SK-N-SH treated with all-trans-retinoic acid at 6 μM for 48 hours (cell line): ENCODE measurements at regions not wholly inside any gene's neighbourhood (a gene's known extent, or its start where the extent isn't known, plus 50 kb on each side); places are given as distances from the start of the nearest gene placed in this dataset.

Source experiments
- ARNTL ChIP-seq: fragments of 450-650 bp; formaldehyde crosslinking; IDR thresholded peaks from 2 replicates; pipeline ENCODE4 v1.5.0; 2020; ENCODE audit warnings: low read depth, mild to moderate bottlenecking, moderate library complexity, borderline replicate concordance
- CREB5 ChIP-seq: fragments of 250-450 bp; sonication (Bioruptor Pico); IDR thresholded peaks from 2 replicates; pipeline ENCODE4 v1.5.1; 2020; ENCODE audit warnings: low read depth, mild to moderate bottlenecking, moderate library complexity
- TCF4 ChIP-seq: fragments of 250-450 bp; sonication (Bioruptor Pico); IDR thresholded peaks from 2 replicates; pipeline ENCODE4 v1.8.0; 2021; ENCODE audit warnings: mild to moderate bottlenecking, moderate library complexity, borderline replicate concordance
- TOX ChIP-seq: fragments of 250-450 bp; sonication (Bioruptor Pico); IDR thresholded peaks from 2 replicates; pipeline ENCODE4 v1.8.0; 2021; ENCODE audit warnings: mild to moderate bottlenecking, moderate library complexity, borderline replicate concordance
- ZFP3 ChIP-seq: fragments of 250-450 bp; sonication (Bioruptor Pico); IDR thresholded peaks from 2 replicates; pipeline ENCODE4 v1.5.0; 2020; ENCODE audit warnings: mild to moderate bottlenecking, moderate library complexity
- ZFP30 ChIP-seq: fragments of 450-650 bp; formaldehyde crosslinking; IDR thresholded peaks from 2 replicates; pipeline ENCODE4 v1.5.0; 2022; ENCODE audit warnings: mild to moderate bottlenecking, moderate library complexity
- ZNF565 ChIP-seq: fragments of 450-650 bp; formaldehyde crosslinking; conservative IDR thresholded peaks from 2 replicates; pipeline ENCODE4 v1.5.0; 2020; ENCODE audit warnings: low read depth, mild to moderate bottlenecking, moderate library complexity
- ZNF70 ChIP-seq: fragments of 450-650 bp; formaldehyde crosslinking; IDR thresholded peaks from 2 replicates; pipeline ENCODE4 v1.5.0; 2020; ENCODE audit warnings: mild to moderate bottlenecking, moderate library complexity

DNA sequence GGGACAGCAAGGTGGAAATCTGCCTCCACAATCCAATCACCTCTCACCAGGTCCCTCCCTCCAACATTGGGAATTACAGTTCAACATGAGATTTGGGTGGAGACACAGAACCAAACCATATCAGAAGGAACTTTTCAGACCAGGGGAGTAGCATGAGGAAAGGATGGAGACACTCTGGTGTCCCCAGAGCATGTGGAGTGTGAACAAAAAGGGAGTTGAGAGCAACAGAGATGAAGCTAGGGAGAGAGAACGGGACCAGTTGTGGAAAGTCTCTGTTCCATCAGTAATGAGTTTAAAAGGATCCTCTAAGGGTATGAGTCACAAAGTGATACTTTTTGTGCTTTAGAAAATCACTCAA lies 382.0 kb downstream of the SFMBT2 start:
- TF ChIP-seq CREB5 (CRISPR knock-in tag) (no peak), ZFP3 (CRISPR knock-in tag) (no peak), ZNF565 (CRISPR knock-in tag) (no peak), TCF4 (no peak), ARNTL (CRISPR knock-in tag) (no peak), ZFP30 (no peak), TOX (no peak), ZNF70 (CRISPR knock-in tag) (no peak)
